Transverse colon (tissue), 4 donors: ENCODE measurements at regions not wholly inside any gene's neighbourhood (a gene's known extent, or its start where the extent isn't known, plus 50 kb on each side); places are given as distances from the start of the nearest gene placed in this dataset.
A peak's percentile ranks its signal among the peaks of the same experiment; 100 is the strongest.

ENCODE experiments used
- DNase-seq: peaks from one replicate; pipeline ENCODE4 v3.0.0-alpha.2; 2019
- H3K27ac ChIP-seq, 4 donors: fragments of 200-600 bp; sonication (generic); 2 replicates each; pipeline ENCODE4 v1.5.1; 2016 to 2018; ENCODE audit warnings: inconsistent platforms in 4 of 4
- H3K27me3 ChIP-seq: fragments of 200-600 bp; sonication (generic); 2 replicates; pipeline ENCODE4 v1.5.1; 2017; ENCODE audit warnings: inconsistent platforms
- H3K36me3 ChIP-seq, 4 donors: fragments of 200-600 bp; sonication (generic); 2 replicates each; pipeline ENCODE4 v1.5.1; 2017 to 2019; ENCODE audit warnings: inconsistent platforms in 4 of 4
- H3K4me1 ChIP-seq, 4 donors: fragments of 200-600 bp; sonication (generic); 2 replicates each; pipeline ENCODE4 v1.5.1; 2017 to 2020; ENCODE audit warnings: inconsistent platforms in 4 of 4
- H3K4me3 ChIP-seq, 4 donors: fragments of 200-600 bp; sonication (generic); 1 replicate in 1 of 4; 2 replicates in 3 of 4; pipeline versions ENCODE4 v1.5.1 to v1.6.1; 2017 to 2019; ENCODE audit warnings: inconsistent platforms in 4 of 4
- H3K9me3 ChIP-seq, 2 donors: fragments of 200-600 bp; sonication (generic); 2 replicates each; pipeline ENCODE4 v1.5.1; 2017 to 2019; ENCODE audit warnings: inconsistent platforms in 2 of 2
- EP300 ChIP-seq: sonication (generic); formaldehyde crosslinking; IDR thresholded peaks from one replicate; pipeline ENCODE4 v1.6.1; 2017; ENCODE audit warnings: antibody characterized with exemption, low read depth
- POLR2A ChIP-seq: fragments of 450-650 bp; IDR thresholded peaks from one replicate; pipeline ENCODE4 v1.6.1; 2016; ENCODE audit warnings: antibody characterized with exemption, mild to moderate bottlenecking, moderate library complexity
- POLR2AphosphoS5 ChIP-seq, 3 donors: sonication (generic); formaldehyde crosslinking; IDR thresholded peaks; one replicate each; pipeline ENCODE4 v1.6.1; 2016; ENCODE audit warnings: antibody characterized with exemption in 3 of 3
- WGBS, 2 donors: methylation state at CpG; one replicate each; pipeline ENCODE4 v1.1.5; 2018; ENCODE audit warnings: low coverage in 1 of 2; 5-methylcytosine and 5-hydroxymethylcytosine counted together
- in situ Hi-C, 4 donors: fragments of 200-750 bp; cut with MboI; loops; one replicate each; pipeline versions ENCODE4 v1.15.0 to v1.15.1; 2017; ENCODE audit warnings: low sequenced_read_pairs in 3 of 4, low pct_ligation_motif_present in 1 of 4, low pct_unique_long_range_greater_than_20kb in 1 of 4
- intact Hi-C: fragments of 100-400 bp; cut with DNase I; formaldehyde crosslinking; loops from one replicate; pipeline ENCODE4 v1.15.1; 2023; ENCODE audit warnings: low total_unique reads
- TF ChIP-seq, protein P1 (sequence below), 5 experiments: fragments of 200-600 bp in 3 of 5; fragments of 450-650 bp in 2 of 5; sonication (generic) in 3 of 5; IDR thresholded peaks; 1 replicate in 2 of 5; 2 replicates in 3 of 5; pipeline ENCODE4 v1.5.1; 2016 to 2017; ENCODE audit warnings: antibody characterized with exemption in 5 of 5, inconsistent platforms in 3 of 5, mild to moderate bottlenecking in 2 of 5, moderate library complexity in 1 of 5

DNA sequence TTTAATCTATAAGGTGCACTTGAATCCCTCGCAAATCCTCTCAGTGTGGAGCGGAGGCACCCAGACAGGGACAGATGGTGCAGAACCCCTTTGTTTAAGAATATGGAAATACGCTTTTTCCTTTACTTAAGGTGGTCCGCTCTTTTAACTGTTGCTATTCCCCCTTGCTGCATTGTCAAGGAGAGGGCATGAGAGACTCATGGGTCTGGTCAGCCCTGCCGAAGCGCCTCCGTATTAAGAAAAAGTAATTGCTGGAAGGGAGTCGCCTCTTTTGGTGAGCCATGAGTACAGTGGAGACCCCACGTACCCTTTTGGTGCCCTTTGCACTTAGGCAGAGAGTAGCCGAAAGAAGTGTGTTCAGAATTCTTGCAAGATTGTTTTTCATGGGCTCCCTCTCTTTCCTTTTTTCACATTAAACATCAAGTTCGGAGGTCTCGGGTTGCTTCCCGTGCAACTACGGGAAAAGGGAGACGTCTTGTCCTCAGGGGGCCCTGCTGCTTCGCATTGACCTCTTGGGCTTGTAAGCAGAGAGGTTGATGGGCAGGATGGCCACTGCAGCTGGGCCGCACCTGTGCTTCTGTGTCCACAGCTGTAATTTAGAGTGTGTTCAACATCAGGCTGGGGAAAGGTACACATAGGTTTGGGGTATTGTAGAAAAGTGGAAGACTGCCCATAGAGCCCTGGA lies 109.6 kb downstream of the SPRY1 start:
- H3K27ac ChIP-seq: peak overlapping the region; percentile 31 to 61 (median 46)
- TF ChIP-seq EP300 (no peak), POLR2AphosphoS5 (IDR thresholded peaks at IDR 0.05) (no peak), POLR2A (no peak)
- TF ChIP-seq, protein P1, sequence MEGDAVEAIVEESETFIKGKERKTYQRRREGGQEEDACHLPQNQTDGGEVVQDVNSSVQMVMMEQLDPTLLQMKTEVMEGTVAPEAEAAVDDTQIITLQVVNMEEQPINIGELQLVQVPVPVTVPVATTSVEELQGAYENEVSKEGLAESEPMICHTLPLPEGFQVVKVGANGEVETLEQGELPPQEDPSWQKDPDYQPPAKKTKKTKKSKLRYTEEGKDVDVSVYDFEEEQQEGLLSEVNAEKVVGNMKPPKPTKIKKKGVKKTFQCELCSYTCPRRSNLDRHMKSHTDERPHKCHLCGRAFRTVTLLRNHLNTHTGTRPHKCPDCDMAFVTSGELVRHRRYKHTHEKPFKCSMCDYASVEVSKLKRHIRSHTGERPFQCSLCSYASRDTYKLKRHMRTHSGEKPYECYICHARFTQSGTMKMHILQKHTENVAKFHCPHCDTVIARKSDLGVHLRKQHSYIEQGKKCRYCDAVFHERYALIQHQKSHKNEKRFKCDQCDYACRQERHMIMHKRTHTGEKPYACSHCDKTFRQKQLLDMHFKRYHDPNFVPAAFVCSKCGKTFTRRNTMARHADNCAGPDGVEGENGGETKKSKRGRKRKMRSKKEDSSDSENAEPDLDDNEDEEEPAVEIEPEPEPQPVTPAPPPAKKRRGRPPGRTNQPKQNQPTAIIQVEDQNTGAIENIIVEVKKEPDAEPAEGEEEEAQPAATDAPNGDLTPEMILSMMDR (IDR thresholded peaks at IDR 0.05): no peak
- DNase-seq: no peak
- H3K4me1 ChIP-seq: peaks cover 0 to 10% (median 7%) of the 10 kb centered on the region in 4 donors
- WGBS, 2 donors: 77% methylated on average over 17 of the region's 17 CpGs; no CpG with 5 or more reads in 1 of the 2 donors
- H3K9me3 ChIP-seq: no peaks in the 10 kb centered on the region
- H3K4me3 ChIP-seq: peak overlapping the region; percentile 34 to 68 (median 40)
- no peaks in the 10 kb centered on the region for H3K27me3 ChIP-seq
- in situ Hi-C loops (no loop called here), intact Hi-C loops (no loop called here)
- no peaks in the 10 kb centered on the region for H3K36me3 ChIP-seq

DNA sequence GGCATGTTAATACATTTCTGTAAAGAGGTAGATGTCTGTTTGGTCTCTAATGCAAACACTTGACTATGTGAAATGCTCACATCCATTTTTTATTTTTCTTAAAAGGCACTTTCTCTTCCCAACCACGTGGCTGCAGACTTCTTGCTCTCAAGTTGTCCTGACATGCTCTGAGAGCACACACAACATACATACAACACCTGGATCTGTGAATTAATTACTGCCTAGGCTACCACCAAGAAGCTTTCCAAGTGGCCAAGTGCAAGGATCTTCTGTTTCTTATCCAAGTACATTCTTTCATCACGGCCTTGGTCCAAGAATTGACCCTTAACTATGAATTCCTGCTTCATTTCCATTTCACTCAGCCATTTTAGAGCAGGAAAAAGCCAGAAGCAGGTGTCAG lies 110.8 kb downstream of the SPRY1 start:
- TF ChIP-seq EP300 (no peak), POLR2AphosphoS5 (IDR thresholded peaks at IDR 0.05) (no peak)
- TF ChIP-seq, protein P1 (IDR thresholded peaks at IDR 0.05): no peak
- DNase-seq: no peak
- Histone ChIP-seq H3K9me3 (no peaks in the 10 kb centered on the region), H3K27me3 (no peaks in the 10 kb centered on the region), H3K4me1 (peaks cover 0 to 10% (median 7%) of the 10 kb centered on the region in 4 donors), H3K4me3 (no peak overlapping the region), H3K36me3 (no peaks in the 10 kb centered on the region), H3K27ac (no peak overlapping the region)
- 46 to 61% methylated on average over 2 of the region's 2 CpGs for WGBS, 2 donors
- in situ Hi-C loops (no loop called here), intact Hi-C loops (no loop called here)

DNA sequence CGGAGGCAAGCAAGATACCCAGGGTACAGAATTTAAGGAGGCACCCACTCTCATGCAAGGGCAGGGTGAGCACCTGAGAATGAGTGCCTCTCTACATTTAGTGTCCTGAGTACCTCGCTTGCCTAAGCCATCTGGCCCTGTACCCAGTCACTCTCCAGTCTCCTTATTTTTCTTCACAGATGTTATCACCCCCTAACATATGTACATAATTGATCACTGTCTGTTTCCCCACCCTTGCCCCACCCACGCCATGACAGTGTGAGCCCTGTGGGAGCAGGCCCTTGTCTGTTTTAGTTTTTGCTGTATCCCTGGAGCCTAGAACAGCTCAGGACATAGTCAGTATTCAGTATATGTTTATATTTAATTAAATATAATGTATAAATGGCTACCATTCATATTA lies 113.6 kb downstream of the SPRY1 start:
- peaks cover 0 to 5% (median 2%) of the 10 kb centered on the region in 4 donors for H3K4me1 ChIP-seq
- in situ Hi-C loops (no loop called here), intact Hi-C loops (no loop called here)
- WGBS, 2 donors: 82 to 94% methylated on average over 1 to 3 of the region's 3 CpGs
- H3K27me3 ChIP-seq: no peaks in the 10 kb centered on the region
- TF ChIP-seq, protein P1 (IDR thresholded peaks at IDR 0.05): no peak
- no peak for TF ChIP-seq POLR2AphosphoS5 (IDR thresholded peaks at IDR 0.05)
- H3K36me3 ChIP-seq: no peaks in the 10 kb centered on the region
- H3K9me3 ChIP-seq: no peaks in the 10 kb centered on the region
- H3K27ac ChIP-seq: no peak overlapping the region
- no peak overlapping the region for H3K4me3 ChIP-seq
- no peak for DNase-seq

DNA sequence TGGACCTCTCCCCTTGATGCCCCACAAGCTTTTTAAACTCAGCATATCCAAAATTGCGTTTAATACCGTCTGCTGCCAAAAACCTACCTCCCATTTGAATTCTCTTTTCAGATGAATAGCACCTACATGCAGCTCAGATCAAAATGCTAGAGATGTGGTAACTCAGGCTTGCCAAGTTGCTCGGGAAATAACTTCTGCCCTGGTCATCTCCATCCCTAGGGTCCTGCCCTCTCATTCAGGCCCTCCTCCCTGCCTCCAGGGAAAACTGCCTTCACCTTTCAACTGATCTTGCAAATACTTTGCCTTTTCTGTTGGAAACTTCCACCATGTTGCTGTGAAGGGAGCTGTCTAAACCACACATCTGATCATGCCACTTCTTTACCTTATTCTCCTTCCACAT lies 114.1 kb downstream of the SPRY1 start:
- H3K27me3 ChIP-seq: no peaks in the 10 kb centered on the region
- no peak for DNase-seq
- no peaks in the 10 kb centered on the region for H3K36me3 ChIP-seq
- peaks cover 0 to 4% (median 2%) of the 10 kb centered on the region in 4 donors for H3K4me1 ChIP-seq
- no peak overlapping the region for H3K4me3 ChIP-seq
- no peak overlapping the region for H3K27ac ChIP-seq
- TF ChIP-seq, protein P1 (IDR thresholded peaks at IDR 0.05): no peak
- TF ChIP-seq EP300 (no peak), POLR2AphosphoS5 (IDR thresholded peaks at IDR 0.05) (no peak), POLR2A (no peak)
- WGBS, 2 donors: 89 to 94% methylated on average over 2 to 3 of the region's 3 CpGs
- in situ Hi-C loops: no loop called here
- H3K9me3 ChIP-seq: no peaks in the 10 kb centered on the region
- intact Hi-C loops: no loop called here
